IMR-90 (cell line): ENCODE measurements at regions not wholly inside any gene's neighbourhood (a gene's known extent, or its start where the extent isn't known, plus 50 kb on each side); places are given as distances from the start of the nearest gene placed in this dataset.

ENCODE experiments used
- ATAC-seq: fragments of 200-7000 bp; cut with Tn5 transposase; 2 replicates; pipeline ENCODE4 v1.9.1; 2020; ENCODE audit warnings: low read depth, mild to moderate bottlenecking, moderate library complexity
- BruUV-seq: library from RNA; stranded (reverse); fragments of 400-500 nt; replicated peaks from 2 replicates; lab custom pipeline; 2021; lab: Mats Ljungman, UMichigan
- CTCF ChIA-PET: fragments of 300-600 bp; formaldehyde crosslinking; extraction: SDS; loops from one replicate; lab custom pipeline; 2021; ENCODE audit warnings: antibody characterized with exemption; lab: Yijun Ruan, JAX
- POLR2A ChIA-PET: fragments of 300-600 bp; sonication (Branson Sonifier 250); formaldehyde crosslinking; loops from one replicate; lab custom pipeline; 2022; ENCODE audit warnings: antibody characterized with exemption; ENCODE audit not compliant: unreplicated experiment; lab: Charles Lee
- DNase-seq: peaks from one replicate; pipeline ENCODE4 v3.0.0; 2013
- H2AFZ ChIP-seq: replicated peaks from 2 replicates; pipeline ENCODE3; 2013; ENCODE audit warnings: low read length, mild to moderate bottlenecking; ENCODE audit not compliant: poor library complexity
- H2AK5ac ChIP-seq: 2 replicates; pipeline ENCODE4 v1.6.1; 2013; ENCODE audit warnings: low read depth, low read length, inconsistent platforms
- H2AK9ac ChIP-seq: replicated peaks from 2 replicates; pipeline ENCODE3; 2013; ENCODE audit warnings: mild to moderate bottlenecking, low read depth, low read length, moderate library complexity; ENCODE audit not compliant: poor library complexity
- H2BK120ac ChIP-seq: 2 replicates; pipeline ENCODE4 v1.6.1; 2013; ENCODE audit warnings: low read depth, low read length, inconsistent platforms
- H2BK15ac ChIP-seq: 3 replicates; pipeline ENCODE4 v1.6.1; 2013; ENCODE audit warnings: low read depth, low read length, inconsistent platforms
- H2BK20ac ChIP-seq: 2 replicates; pipeline ENCODE4 v1.6.1; 2013; ENCODE audit warnings: low read depth, mild to moderate bottlenecking, inconsistent platforms, low read length, moderate library complexity
- H2BK5ac ChIP-seq: 2 replicates; pipeline ENCODE4 v1.6.1; 2013; ENCODE audit warnings: mild to moderate bottlenecking, low read depth, low read length, inconsistent platforms; ENCODE audit not compliant: poor library complexity, severe bottlenecking
- H3K14ac ChIP-seq: replicated peaks from 2 replicates; pipeline ENCODE4 v1.6.1; 2013; ENCODE audit warnings: low read depth, low read length, inconsistent platforms
- H3K18ac ChIP-seq: 2 replicates; pipeline ENCODE4 v1.6.1; 2013; ENCODE audit warnings: low read depth, low read length, control low read depth
- H3K23ac ChIP-seq: 2 replicates; pipeline ENCODE4 v1.6.1; 2013; ENCODE audit warnings: low read depth, low read length, inconsistent platforms
- H3K27ac ChIP-seq: 2 replicates; pipeline ENCODE4 v1.5.1; 2013; ENCODE audit warnings: mild to moderate bottlenecking, control low read depth, low read length; ENCODE audit not compliant: insufficient read depth
- H3K27me3 ChIP-seq: 2 replicates; pipeline ENCODE4 v1.6.1; 2013; ENCODE audit warnings: low read length; ENCODE audit not compliant: control insufficient read depth, insufficient read depth
- H3K36me3 ChIP-seq: 2 replicates; pipeline ENCODE4 v1.6.1; 2013; ENCODE audit warnings: low read length, mixed read lengths; ENCODE audit not compliant: control insufficient read depth, insufficient read depth
- H3K4ac ChIP-seq: 2 replicates; pipeline ENCODE4 v1.6.1; 2013; ENCODE audit warnings: low read depth, low read length, inconsistent platforms
- H3K4me1 ChIP-seq: 2 replicates; pipeline ENCODE4 v1.6.1; 2013; ENCODE audit warnings: low read length, mixed read lengths; ENCODE audit not compliant: control insufficient read depth, insufficient read depth
- H3K4me2 ChIP-seq: 2 replicates; pipeline ENCODE4 v1.6.1; 2013; ENCODE audit warnings: low read depth, mild to moderate bottlenecking, control low read depth, low read length, moderate library complexity
- H3K4me3 ChIP-seq: 2 replicates; pipeline ENCODE4 v1.5.1; 2013; ENCODE audit warnings: low read depth, mild to moderate bottlenecking, control low read depth, low read length, moderate library complexity; ENCODE audit not compliant: insufficient read depth
- H3K56ac ChIP-seq: 2 replicates; pipeline ENCODE4 v1.6.1; 2013; ENCODE audit warnings: low read length, inconsistent platforms; ENCODE audit not compliant: insufficient read depth; ENCODE audit errors: extremely low read depth
- H3K79me1 ChIP-seq, 2 experiments: 2 replicates each; pipeline ENCODE4 v1.6.1; 2013; ENCODE audit warnings: low read length in 2 of 2, inconsistent platforms in 1 of 2, low read depth in 1 of 2
- H3K9ac ChIP-seq: 2 replicates; pipeline ENCODE4 v1.6.1; 2013; ENCODE audit warnings: low read depth, low read length, control low read depth
- H3K9me1 ChIP-seq: 2 replicates; pipeline ENCODE4 v1.6.1; 2013; ENCODE audit warnings: low read length, inconsistent platforms; ENCODE audit not compliant: insufficient read depth
- H3K9me3 ChIP-seq: 2 replicates; pipeline ENCODE4 v1.6.1; 2013; ENCODE audit warnings: low read length; ENCODE audit not compliant: control insufficient read depth, insufficient read depth
- H4K20me1 ChIP-seq: 2 replicates; pipeline ENCODE4 v1.6.1; 2013; ENCODE audit warnings: low read length, inconsistent platforms; ENCODE audit not compliant: insufficient read depth
- H4K5ac ChIP-seq: 2 replicates; pipeline ENCODE4 v1.6.1; 2013; ENCODE audit warnings: mild to moderate bottlenecking, low read depth, low read length, control low read depth
- H4K8ac ChIP-seq, 2 experiments: 2 replicates each; pipeline ENCODE4 v1.6.1; 2013; ENCODE audit warnings: low read depth in 2 of 2, low read length in 2 of 2, control low read depth in 1 of 2, inconsistent platforms in 1 of 2
- H4K91ac ChIP-seq: 2 replicates; pipeline ENCODE4 v1.6.1; 2013; ENCODE audit warnings: low read depth, low read length, inconsistent platforms; ENCODE audit not compliant: insufficient read depth
- BHLHE40 ChIP-seq: fragments of 150-350 bp; IDR thresholded peaks from 2 replicates; pipeline ENCODE4 v1.6.1; 2016; ENCODE audit warnings: mild to moderate bottlenecking, low read depth, low read length
- CEBPB ChIP-seq: IDR thresholded peaks from 2 replicates; pipeline ENCODE4 v1.6.1; 2012; ENCODE audit warnings: low read depth, low read length, improper control_type of control experiment
- CHD1 ChIP-seq: IDR thresholded peaks from 2 replicates; pipeline ENCODE4 v1.6.1; 2012; ENCODE audit warnings: low read depth, low read length, improper control_type of control experiment
- ELK1 ChIP-seq: fragments of 150-350 bp; IDR thresholded peaks from 2 replicates; pipeline ENCODE4 v1.6.1; 2016; ENCODE audit warnings: low read depth, mild to moderate bottlenecking, low read length, moderate library complexity, borderline replicate concordance
- FOS ChIP-seq: fragments of 150-350 bp; IDR thresholded peaks from 2 replicates; pipeline ENCODE4 v1.6.1; 2016; ENCODE audit warnings: low read depth, low read length
- MAFK ChIP-seq: IDR thresholded peaks from 2 replicates; pipeline ENCODE4 v1.6.1; 2012; ENCODE audit warnings: low read depth, low read length, improper control_type of control experiment
- MAZ ChIP-seq: IDR thresholded peaks from 2 replicates; pipeline ENCODE4 v1.6.1; 2012; ENCODE audit warnings: low read depth, mild to moderate bottlenecking, low read length, improper control_type of control experiment, moderate library complexity, borderline replicate concordance
- MXI1 ChIP-seq: IDR thresholded peaks from 2 replicates; pipeline ENCODE4 v1.6.1; 2012; ENCODE audit warnings: low read depth, mild to moderate bottlenecking, low read length, moderate library complexity, borderline replicate concordance
- NFE2L2 ChIP-seq: fragments of 150-350 bp; IDR thresholded peaks from 2 replicates; pipeline ENCODE4 v1.6.1; 2016; ENCODE audit warnings: low read depth, mild to moderate bottlenecking, low read length
- POLR2A ChIP-seq: IDR thresholded peaks from 2 replicates; pipeline ENCODE4 v1.6.1; 2012; ENCODE audit warnings: mild to moderate bottlenecking, low read depth, low read length
- RAD21 ChIP-seq: IDR thresholded peaks from 2 replicates; pipeline ENCODE4 v1.6.1; 2012; ENCODE audit warnings: low read length, improper control_type of control experiment
- RCOR1 ChIP-seq: IDR thresholded peaks from 2 replicates; pipeline ENCODE4 v1.6.1; 2012; ENCODE audit warnings: mild to moderate bottlenecking, low read length, improper control_type of control experiment; ENCODE audit not compliant: insufficient replicate concordance
- RFX5 ChIP-seq: IDR thresholded peaks from 2 replicates; pipeline ENCODE4 v1.8.0; 2012; ENCODE audit warnings: low read depth, mild to moderate bottlenecking, low read length, moderate library complexity
- SMC3 ChIP-seq: fragments of 150-350 bp; IDR thresholded peaks from 2 replicates; pipeline ENCODE4 v1.6.1; 2016; ENCODE audit warnings: low read depth, mild to moderate bottlenecking, antibody characterized with exemption, low read length, moderate library complexity
- WGBS, 2 experiments: methylation state at CpG; one replicate each; pipeline versions ENCODE4 v1.1.5 to v1.1.7; 2013; ENCODE audit warnings: missing lambda C conversion rate in 2 of 2; ENCODE audit not compliant: insufficient read length in 1 of 2; ENCODE audit errors: extremely low coverage in 2 of 2; 5-methylcytosine and 5-hydroxymethylcytosine counted together
- dilution Hi-C: fragments of 300-500 bp; cut with HindIII; formaldehyde crosslinking; loops from one replicate; pipeline ENCODE4 v1.14.3; 2018; ENCODE audit warnings: low sequenced_read_pairs; ENCODE audit not compliant: unreplicated experiment
- in situ Hi-C: fragments of 300-500 bp; cut with MboI; formaldehyde crosslinking; loops from 3 replicates; pipeline ENCODE4 v1.14.3; 2019; ENCODE audit warnings: low sequenced_read_pairs, inconsistent platforms, mixed read lengths
- intact Hi-C: fragments of 100-400 bp; cut with micrococcal nuclease; formaldehyde crosslinking; loops from 2 replicates; pipeline ENCODE4 v1.10.0; 2022
- TF ChIP-seq, protein P1 (sequence below): fragments of 150-350 bp; IDR thresholded peaks from 2 replicates; pipeline ENCODE4 v1.6.1; 2017; ENCODE audit warnings: mild to moderate bottlenecking, antibody characterized with exemption, low read length, low read depth
- TF ChIP-seq, protein P2 (sequence below): conservative IDR thresholded peaks from 2 replicates; pipeline ENCODE4 v1.5.1; 2012; ENCODE audit warnings: mild to moderate bottlenecking, low read depth, low read length, improper control_type of control experiment

GRCh38 chr11:33965032-33965431 is 73.2 kb upstream of the LMO2 start:
- Histone ChIP-seq H3K9me3 (no peaks in the 10 kb centered on the region), H2AK5ac (no peak overlapping the region), H3K4me2 (no peak overlapping the region), H2AK9ac (no peak overlapping the region), H3K4me3 (no peak overlapping the region), H3K4me1 (no peaks in the 10 kb centered on the region), H3K23ac (no peak overlapping the region), H3K18ac (no peak overlapping the region), H3K4ac (no peak overlapping the region), H4K8ac (no peak overlapping the region), H3K14ac (no peak overlapping the region), H3K9me1 (no peaks in the 10 kb centered on the region), H3K27me3 (peaks cover 30% of the 10 kb centered on the region), H2BK5ac (no peak overlapping the region), H3K56ac (no peak overlapping the region), H2BK15ac (no peak overlapping the region), H2AFZ (no peak overlapping the region), H3K36me3 (no peaks in the 10 kb centered on the region), H4K91ac (no peak overlapping the region), H4K5ac (no peak overlapping the region), H3K79me1 (no peaks in the 10 kb centered on the region), H3K27ac (no peak overlapping the region), H2BK20ac (no peak overlapping the region), H2BK120ac (no peak overlapping the region), H4K20me1 (no peaks in the 10 kb centered on the region), H3K9ac (no peak overlapping the region)
- ATAC-seq (no peak), DNase-seq (no peak)
- BruUV-seq: no TSS peak
- in situ Hi-C loops: loop anchor here (5.0 kb wide), 1 partner anchor 103 kb away; no protein-coding TSS in a partner anchor
- dilution Hi-C loops: no loop called here
- ChIA-PET CTCF (no interaction called here), POLR2A (no interaction called here)
- intact Hi-C loops: no loop called here
- TF ChIP-seq BHLHE40: no peak
- TF ChIP-seq POLR2A: no peak
- TF ChIP-seq RFX5: no peak
- no peak for TF ChIP-seq FOS
- TF ChIP-seq CHD1: no peak
- TF ChIP-seq MAZ: no peak
- no peak for TF ChIP-seq NFE2L2
- TF ChIP-seq, protein P1, sequence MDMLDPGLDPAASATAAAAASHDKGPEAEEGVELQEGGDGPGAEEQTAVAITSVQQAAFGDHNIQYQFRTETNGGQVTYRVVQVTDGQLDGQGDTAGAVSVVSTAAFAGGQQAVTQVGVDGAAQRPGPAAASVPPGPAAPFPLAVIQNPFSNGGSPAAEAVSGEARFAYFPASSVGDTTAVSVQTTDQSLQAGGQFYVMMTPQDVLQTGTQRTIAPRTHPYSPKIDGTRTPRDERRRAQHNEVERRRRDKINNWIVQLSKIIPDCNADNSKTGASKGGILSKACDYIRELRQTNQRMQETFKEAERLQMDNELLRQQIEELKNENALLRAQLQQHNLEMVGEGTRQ: no peak
- TF ChIP-seq ELK1: no peak
- TF ChIP-seq MXI1: no peak
- TF ChIP-seq MAFK: no peak
- TF ChIP-seq SMC3: no peak
- no peak for TF ChIP-seq RAD21
- TF ChIP-seq, protein P2, sequence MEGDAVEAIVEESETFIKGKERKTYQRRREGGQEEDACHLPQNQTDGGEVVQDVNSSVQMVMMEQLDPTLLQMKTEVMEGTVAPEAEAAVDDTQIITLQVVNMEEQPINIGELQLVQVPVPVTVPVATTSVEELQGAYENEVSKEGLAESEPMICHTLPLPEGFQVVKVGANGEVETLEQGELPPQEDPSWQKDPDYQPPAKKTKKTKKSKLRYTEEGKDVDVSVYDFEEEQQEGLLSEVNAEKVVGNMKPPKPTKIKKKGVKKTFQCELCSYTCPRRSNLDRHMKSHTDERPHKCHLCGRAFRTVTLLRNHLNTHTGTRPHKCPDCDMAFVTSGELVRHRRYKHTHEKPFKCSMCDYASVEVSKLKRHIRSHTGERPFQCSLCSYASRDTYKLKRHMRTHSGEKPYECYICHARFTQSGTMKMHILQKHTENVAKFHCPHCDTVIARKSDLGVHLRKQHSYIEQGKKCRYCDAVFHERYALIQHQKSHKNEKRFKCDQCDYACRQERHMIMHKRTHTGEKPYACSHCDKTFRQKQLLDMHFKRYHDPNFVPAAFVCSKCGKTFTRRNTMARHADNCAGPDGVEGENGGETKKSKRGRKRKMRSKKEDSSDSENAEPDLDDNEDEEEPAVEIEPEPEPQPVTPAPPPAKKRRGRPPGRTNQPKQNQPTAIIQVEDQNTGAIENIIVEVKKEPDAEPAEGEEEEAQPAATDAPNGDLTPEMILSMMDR: no peak
- no peak for TF ChIP-seq CEBPB
- no peak for TF ChIP-seq RCOR1
- WGBS, 2 experiments: no CpG with 5 or more reads among the region's 1 CpG
